Stimulated activated CD4-positive, alpha-beta T cell treated with anti-CD3 and anti-CD28 coated beads, TNF-alpha, amount 100 ng/mL, for 24 hours (primary cell): ENCODE measurements at regions not wholly inside any gene's neighbourhood (a gene's known extent, or its start where the extent isn't known, plus 50 kb on each side); places are given as distances from the start of the nearest gene placed in this dataset.

Experiments used
- DNase-seq, 3 experiments: peaks; one replicate each; pipeline ENCODE4 v3.0.0-alpha.2; 2020; ENCODE audit warnings: low read depth in 3 of 3

GRCh38 chr10:116792817-116793216 is 50.5 kb upstream of the HSPA12A start:
- no peak for DNase-seq

- DNase-seq = no peak
These were observed 52.8 kb upstream of the ENO4 start for GRCh38 chr10:116796469-116796868.

DNA sequence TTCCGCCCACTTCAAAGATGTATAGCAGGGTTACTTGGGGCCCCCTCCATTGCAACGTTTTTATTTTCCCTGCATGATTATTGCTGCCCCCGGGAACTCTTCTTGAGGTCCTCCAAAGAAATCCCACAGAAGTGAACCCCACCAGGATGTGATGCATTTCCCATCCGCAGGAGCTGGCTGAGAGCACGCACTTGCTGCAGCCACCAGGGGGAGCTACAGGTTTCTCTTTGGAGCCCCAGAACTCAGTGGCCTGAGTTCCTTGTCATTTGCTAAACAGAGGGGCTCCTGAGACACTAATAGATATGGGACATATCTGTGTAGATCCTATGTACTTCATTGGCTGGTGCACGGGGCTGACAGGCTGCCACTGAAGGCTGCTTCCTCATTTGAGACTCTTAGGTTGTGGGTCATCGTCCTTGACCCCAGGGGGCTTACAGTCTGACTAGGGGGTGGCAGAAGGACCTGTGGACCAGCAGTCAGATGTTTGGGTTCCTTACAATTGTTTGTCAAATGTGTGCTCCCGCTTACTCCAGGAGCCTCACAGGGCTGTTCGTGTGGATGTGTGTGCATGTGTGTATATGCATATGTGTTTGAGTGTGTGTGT is 52.3 kb upstream of the ENO4 start:
- peak; percentile 53 to 61 (median 54) for DNase-seq

- DNase-seq = no peak
These were observed 50.4 kb upstream of the ENO4 start for GRCh38 chr10:116798859-116799258.
